SK-N-SH (cell line): ENCODE measurements at regions not wholly inside any gene's neighbourhood (a gene's known extent, or its start where the extent isn't known, plus 50 kb on each side); places are given as distances from the start of the nearest gene placed in this dataset.

Experiments
- CTCF ChIA-PET: fragments of 300-600, 350-600 bp; formaldehyde crosslinking; extraction: SDS; loops from one replicate; lab custom pipeline; 2021; lab: Yijun Ruan, JAX
- POLR2A ChIA-PET: fragments of 350-600 bp; sonication (Branson Sonifier 250); formaldehyde crosslinking; extraction: SDS; loops from one replicate; lab custom pipeline; 2020; ENCODE audit warnings: antibody characterized with exemption, inconsistent platforms; lab: Yijun Ruan, JAX
- DNase-seq: peaks from one replicate; pipeline ENCODE4 v3.0.0; 2012
- H2AFZ ChIP-seq: fragments of 200-600 bp; sonication (generic); 2 replicates; pipeline ENCODE4 v1.8.1; 2016; ENCODE audit warnings: antibody characterized with exemption, mild to moderate bottlenecking, low read depth
- H3F3A ChIP-seq: fragments of 200-600 bp; sonication (generic); replicated peaks from 2 replicates; pipeline ENCODE3; 2016; ENCODE audit warnings: antibody characterized with exemption, mild to moderate bottlenecking; ENCODE audit not compliant: insufficient read depth
- H3K27ac ChIP-seq, 2 experiments: fragments of 200-500 bp in 1 of 2; fragments of 200-600 bp in 1 of 2; sonication (Bioruptor generic) in 1 of 2; sonication (generic), shearing (Covaris generic) in 1 of 2; 2 replicates each; pipeline versions ENCODE4 v1.5.1 to v1.6.1; 2014 to 2016; ENCODE audit warnings: low read depth in 2 of 2, inconsistent platforms in 1 of 2, low read length in 1 of 2, mild to moderate bottlenecking in 1 of 2, mixed read lengths in 1 of 2
- H3K27me3 ChIP-seq: fragments of 200-600 bp; sonication (generic), shearing (Covaris generic); 2 replicates; pipeline ENCODE4 v1.6.1; 2016; ENCODE audit warnings: mixed run types; ENCODE audit not compliant: insufficient read depth
- H3K36me3 ChIP-seq, 2 experiments: fragments of 200-500 bp in 1 of 2; fragments of 200-600 bp in 1 of 2; sonication (Bioruptor generic) in 1 of 2; sonication (generic) in 1 of 2; replicated peaks in 1 of 2; 2 replicates each; pipeline versions ENCODE3 to v1.5.1; 2014 to 2016; ENCODE audit warnings: low read length in 1 of 2, mild to moderate bottlenecking in 1 of 2; ENCODE audit not compliant: insufficient read depth in 2 of 2, control insufficient read depth in 1 of 2
- H3K4me1 ChIP-seq, 2 experiments: fragments of 200-500 bp in 1 of 2; fragments of 200-600 bp in 1 of 2; sonication (Bioruptor generic) in 1 of 2; sonication (generic), shearing (Covaris generic) in 1 of 2; 2 replicates each; pipeline versions ENCODE4 v1.5.1 to v1.6.1; 2014 to 2016; ENCODE audit warnings: low read depth in 1 of 2, low read length in 1 of 2, mixed run types in 1 of 2; ENCODE audit not compliant: insufficient read depth in 2 of 2, control insufficient read depth in 1 of 2
- H3K4me2 ChIP-seq: fragments of 200-600 bp; sonication (generic), shearing (Covaris generic); 2 replicates; pipeline ENCODE4 v1.6.1; 2017; ENCODE audit warnings: mixed run types
- H3K4me3 ChIP-seq, 2 experiments: fragments of 200-500 bp in 1 of 2; fragments of 200-600 bp in 1 of 2; sonication (Bioruptor generic) in 1 of 2; sonication (generic), shearing (Covaris generic) in 1 of 2; 2 replicates each; pipeline versions ENCODE4 v1.5.1 to v1.8.1; 2014 to 2016; ENCODE audit warnings: low read depth in 2 of 2, inconsistent platforms in 1 of 2, low read length in 1 of 2, mild to moderate bottlenecking in 1 of 2, mixed read lengths in 1 of 2, moderate library complexity in 1 of 2
- H3K79me2 ChIP-seq: fragments of 200-600 bp; sonication (generic); 2 replicates; pipeline ENCODE4 v1.8.1; 2017; ENCODE audit warnings: mild to moderate bottlenecking; ENCODE audit not compliant: insufficient read depth
- H3K9ac ChIP-seq: fragments of 200-600 bp; sonication (generic); 2 replicates; pipeline ENCODE4 v1.6.1; 2017; ENCODE audit warnings: mixed run types
- H3K9me2 ChIP-seq: fragments of 200-600 bp; sonication (generic); 2 replicates; pipeline ENCODE4 v1.6.1; 2017; ENCODE audit warnings: mixed run types
- H3K9me3 ChIP-seq: fragments of 200-600 bp; sonication (generic); 2 replicates; pipeline ENCODE4 v1.6.1; 2017; ENCODE audit warnings: mixed run types, mild to moderate bottlenecking, moderate library complexity
- H4K20me1 ChIP-seq: fragments of 200-600 bp; sonication (generic); 2 replicates; pipeline ENCODE4 v1.6.1; 2017; ENCODE audit warnings: mild to moderate bottlenecking, mixed run types; ENCODE audit not compliant: insufficient read depth
- CHD2 ChIP-seq: fragments of 150-350 bp; IDR thresholded peaks from 2 replicates; pipeline ENCODE4 v1.6.1; 2018; ENCODE audit warnings: low read length; ENCODE audit not compliant: partially characterized antibody
- ELF1 ChIP-seq: IDR thresholded peaks from 2 replicates; pipeline ENCODE4 v1.4.0; 2012
- EP300 ChIP-seq, 2 experiments: IDR thresholded peaks; 2 replicates each; pipeline versions ENCODE4 v1.4.0 to v1.6.1; 2012; ENCODE audit warnings: borderline replicate concordance in 1 of 2, low read depth in 1 of 2, low read length in 1 of 2
- EZH2phosphoT487 ChIP-seq: fragments of 200-600 bp; sonication (generic); IDR thresholded peaks from 2 replicates; pipeline ENCODE4 v1.6.1; 2017; ENCODE audit warnings: low read depth, mixed run types, mild to moderate bottlenecking, antibody characterized with exemption, moderate library complexity, borderline replicate concordance
- FOXJ3 ChIP-seq: sonication (generic); formaldehyde crosslinking; IDR thresholded peaks from 2 replicates; pipeline ENCODE4 v1.5.1; 2020; ENCODE audit warnings: mild to moderate bottlenecking, missing genetic modification reagents
- GABPA ChIP-seq: IDR thresholded peaks from 2 replicates; pipeline ENCODE4 v1.4.0; 2012; ENCODE audit warnings: low read depth, mild to moderate bottlenecking
- MEF2A ChIP-seq: IDR thresholded peaks from 2 replicates; pipeline ENCODE4 v1.4.0; 2012; ENCODE audit warnings: low read depth, borderline replicate concordance
- MXI1 ChIP-seq: IDR thresholded peaks from 2 replicates; pipeline ENCODE4 v1.6.1; 2012; ENCODE audit warnings: mild to moderate bottlenecking, low read depth, low read length, improper control_type of control experiment
- NFIC ChIP-seq: IDR thresholded peaks from 2 replicates; pipeline ENCODE4 v1.4.0; 2012; ENCODE audit warnings: borderline replicate concordance
- NRF1 ChIP-seq: IDR thresholded peaks from 2 replicates; pipeline ENCODE4 v1.6.1; 2012; ENCODE audit warnings: low read depth, mild to moderate bottlenecking, low read length
- POLR2AphosphoS5 ChIP-seq: IDR thresholded peaks from 2 replicates; pipeline ENCODE4 v1.6.1; 2012; ENCODE audit warnings: low read depth, low read length
- RCOR1 ChIP-seq: fragments of 150-350 bp; IDR thresholded peaks from 2 replicates; pipeline ENCODE4 v1.6.1; 2017; ENCODE audit warnings: antibody characterized with exemption, low read length
- RXRA ChIP-seq: IDR thresholded peaks from 2 replicates; pipeline ENCODE4 v1.4.0; 2012; ENCODE audit warnings: low read depth, mild to moderate bottlenecking, borderline replicate concordance
- SIN3A ChIP-seq: IDR thresholded peaks from 2 replicates; pipeline ENCODE4 v1.6.1; 2012; ENCODE audit warnings: low read depth, mild to moderate bottlenecking, low read length, moderate library complexity, borderline replicate concordance
- SMC3 ChIP-seq: IDR thresholded peaks from 2 replicates; pipeline ENCODE4 v1.6.1; 2012; ENCODE audit warnings: low read depth, low read length, improper control_type of control experiment
- TCF12 ChIP-seq: IDR thresholded peaks from 2 replicates; pipeline ENCODE4 v1.4.0; 2012
- WGBS: methylation state at CpG from one replicate; pipeline ENCODE4 v1.1.6; 2017; ENCODE audit warnings: low lambda C conversion rate; 5-methylcytosine and 5-hydroxymethylcytosine counted together
- TF ChIP-seq, protein P1 (sequence below): fragments of 150-350 bp; IDR thresholded peaks from 2 replicates; pipeline ENCODE4 v1.6.1; 2017; ENCODE audit warnings: antibody characterized with exemption, low read length, low read depth, borderline replicate concordance
- TF ChIP-seq, protein P2 (sequence below): IDR thresholded peaks from 2 replicates; pipeline ENCODE4 v1.6.1; 2012; ENCODE audit warnings: mild to moderate bottlenecking, low read depth, low read length, moderate library complexity
- TF ChIP-seq, protein P3 (sequence below): IDR thresholded peaks from 2 replicates; pipeline ENCODE4 v1.4.0; 2012; ENCODE audit warnings: low read depth, borderline replicate concordance

DNA sequence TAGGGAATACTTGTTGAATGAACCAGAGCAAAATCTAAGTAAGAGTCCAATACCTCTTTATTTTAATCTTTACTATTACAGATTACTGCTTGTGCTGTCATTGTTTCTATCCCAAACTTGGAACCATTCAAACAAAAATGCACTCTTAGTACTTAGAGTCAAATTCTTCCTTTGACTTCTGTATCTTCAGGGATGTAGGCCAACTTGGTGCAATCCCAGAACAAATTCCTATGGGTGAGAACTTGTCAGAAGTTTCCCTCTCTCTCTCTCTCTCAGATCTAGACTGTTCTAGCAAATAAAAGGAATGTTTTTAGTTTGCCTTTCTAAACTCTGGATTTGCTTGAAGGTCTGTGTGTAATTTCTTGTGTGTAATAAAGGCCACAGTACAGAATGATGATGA is 329.0 kb upstream of the TMTC4 start:
- Histone ChIP-seq H3K9ac (no peak overlapping the region), H4K20me1 (no peaks in the 10 kb centered on the region), H3K4me3 (no peak overlapping the region), H3K4me2 (no peak overlapping the region), H3K27ac (no peak overlapping the region), H3K27me3 (no peaks in the 10 kb centered on the region), H2AFZ (no peak overlapping the region), H3K9me3 (no peaks in the 10 kb centered on the region), H3K4me1 (no peaks in the 10 kb centered on the region), H3F3A (no peaks in the 10 kb centered on the region), H3K79me2 (no peaks in the 10 kb centered on the region), H3K9me2 (no peaks in the 10 kb centered on the region), H3K36me3 (no peaks in the 10 kb centered on the region)
- ChIA-PET POLR2A (no interaction called here), CTCF (no interaction called here)
- no peak for TF ChIP-seq GABPA
- TF ChIP-seq, protein P1, sequence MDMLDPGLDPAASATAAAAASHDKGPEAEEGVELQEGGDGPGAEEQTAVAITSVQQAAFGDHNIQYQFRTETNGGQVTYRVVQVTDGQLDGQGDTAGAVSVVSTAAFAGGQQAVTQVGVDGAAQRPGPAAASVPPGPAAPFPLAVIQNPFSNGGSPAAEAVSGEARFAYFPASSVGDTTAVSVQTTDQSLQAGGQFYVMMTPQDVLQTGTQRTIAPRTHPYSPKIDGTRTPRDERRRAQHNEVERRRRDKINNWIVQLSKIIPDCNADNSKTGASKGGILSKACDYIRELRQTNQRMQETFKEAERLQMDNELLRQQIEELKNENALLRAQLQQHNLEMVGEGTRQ: no peak
- no peak for DNase-seq

DNA sequence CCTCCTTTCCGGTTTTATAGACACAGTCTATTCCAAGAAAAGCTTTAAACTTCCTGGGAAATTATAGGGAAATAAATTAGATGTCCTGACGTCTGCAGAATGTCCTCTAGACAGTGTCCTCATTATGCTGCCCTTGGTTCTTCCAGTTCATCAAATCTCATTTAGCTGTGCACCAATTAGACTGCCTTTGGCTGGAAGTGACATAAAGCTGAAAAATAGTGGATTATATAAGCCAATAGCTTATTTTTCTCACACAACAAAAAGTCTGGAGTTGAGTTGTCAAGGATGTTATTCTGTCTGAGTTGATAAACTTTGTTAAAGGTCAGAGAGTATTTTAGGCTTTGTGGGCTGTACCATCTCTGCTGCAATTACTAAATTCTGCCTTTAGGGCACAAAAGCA is 314.8 kb upstream of the TMTC4 start:
- Histone ChIP-seq H3K9ac (no peak overlapping the region), H4K20me1 (no peaks in the 10 kb centered on the region), H3K27ac (no peak overlapping the region), H3F3A (no peaks in the 10 kb centered on the region), H3K36me3 (no peaks in the 10 kb centered on the region), H3K9me2 (no peaks in the 10 kb centered on the region), H3K4me1 (no peaks in the 10 kb centered on the region), H3K9me3 (no peaks in the 10 kb centered on the region), H3K79me2 (no peaks in the 10 kb centered on the region), H3K27me3 (no peaks in the 10 kb centered on the region; the same call in 1 of the 2 replicates), H3K4me3 (no peak overlapping the region), H2AFZ (no peak overlapping the region), H3K4me2 (no peak overlapping the region)
- ChIA-PET CTCF (no interaction called here), POLR2A (no interaction called here)
- 8% methylated on average over 2 of the region's 2 CpGs for WGBS
- TF ChIP-seq TCF12 (no peak), RCOR1 (no peak), CHD2 (no peak), NFIC (no peak), SMC3 (no peak), SIN3A (no peak), RXRA (no peak)
- no peak for DNase-seq

DNA sequence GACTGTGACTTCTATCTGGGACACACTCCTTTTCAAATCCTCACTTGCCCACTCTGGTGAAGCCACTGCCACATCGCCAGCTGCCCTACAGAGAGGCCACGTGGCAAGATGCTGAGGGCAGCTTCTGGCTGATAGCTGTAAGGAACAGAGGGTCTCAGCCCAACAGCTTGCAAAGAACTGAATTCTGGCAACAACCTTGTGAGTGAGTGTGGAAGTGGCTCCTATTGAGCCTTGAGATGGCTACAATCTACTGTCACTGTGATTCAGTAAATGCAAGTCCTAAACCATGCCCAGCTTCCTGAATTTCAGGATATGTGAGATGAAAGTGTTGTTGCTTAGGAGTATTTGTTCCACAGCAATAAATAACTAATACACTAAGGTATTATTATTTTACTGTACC is 314.3 kb upstream of the TMTC4 start:
- Histone ChIP-seq H3K27ac (no peak overlapping the region), H3K9ac (no peak overlapping the region), H3K4me2 (no peak overlapping the region), H3K9me3 (no peaks in the 10 kb centered on the region), H3K79me2 (no peaks in the 10 kb centered on the region), H4K20me1 (no peaks in the 10 kb centered on the region), H3K9me2 (no peaks in the 10 kb centered on the region), H3K27me3 (no peaks in the 10 kb centered on the region; the same call in 1 of the 2 replicates), H3F3A (no peaks in the 10 kb centered on the region), H3K36me3 (no peaks in the 10 kb centered on the region), H2AFZ (no peak overlapping the region), H3K4me3 (no peak overlapping the region), H3K4me1 (no peaks in the 10 kb centered on the region)
- 11% methylated on average over 2 of the region's 2 CpGs for WGBS
- CTCF ChIA-PET: no interaction called here
- DNase-seq: no peak
- POLR2A ChIA-PET: no interaction called here
- TF ChIP-seq FOXJ3 (CRISPR knock-in tag): no peak
- TF ChIP-seq, protein P2, sequence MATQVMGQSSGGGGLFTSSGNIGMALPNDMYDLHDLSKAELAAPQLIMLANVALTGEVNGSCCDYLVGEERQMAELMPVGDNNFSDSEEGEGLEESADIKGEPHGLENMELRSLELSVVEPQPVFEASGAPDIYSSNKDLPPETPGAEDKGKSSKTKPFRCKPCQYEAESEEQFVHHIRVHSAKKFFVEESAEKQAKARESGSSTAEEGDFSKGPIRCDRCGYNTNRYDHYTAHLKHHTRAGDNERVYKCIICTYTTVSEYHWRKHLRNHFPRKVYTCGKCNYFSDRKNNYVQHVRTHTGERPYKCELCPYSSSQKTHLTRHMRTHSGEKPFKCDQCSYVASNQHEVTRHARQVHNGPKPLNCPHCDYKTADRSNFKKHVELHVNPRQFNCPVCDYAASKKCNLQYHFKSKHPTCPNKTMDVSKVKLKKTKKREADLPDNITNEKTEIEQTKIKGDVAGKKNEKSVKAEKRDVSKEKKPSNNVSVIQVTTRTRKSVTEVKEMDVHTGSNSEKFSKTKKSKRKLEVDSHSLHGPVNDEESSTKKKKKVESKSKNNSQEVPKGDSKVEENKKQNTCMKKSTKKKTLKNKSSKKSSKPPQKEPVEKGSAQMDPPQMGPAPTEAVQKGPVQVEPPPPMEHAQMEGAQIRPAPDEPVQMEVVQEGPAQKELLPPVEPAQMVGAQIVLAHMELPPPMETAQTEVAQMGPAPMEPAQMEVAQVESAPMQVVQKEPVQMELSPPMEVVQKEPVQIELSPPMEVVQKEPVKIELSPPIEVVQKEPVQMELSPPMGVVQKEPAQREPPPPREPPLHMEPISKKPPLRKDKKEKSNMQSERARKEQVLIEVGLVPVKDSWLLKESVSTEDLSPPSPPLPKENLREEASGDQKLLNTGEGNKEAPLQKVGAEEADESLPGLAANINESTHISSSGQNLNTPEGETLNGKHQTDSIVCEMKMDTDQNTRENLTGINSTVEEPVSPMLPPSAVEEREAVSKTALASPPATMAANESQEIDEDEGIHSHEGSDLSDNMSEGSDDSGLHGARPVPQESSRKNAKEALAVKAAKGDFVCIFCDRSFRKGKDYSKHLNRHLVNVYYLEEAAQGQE: no peak
- no peak for TF ChIP-seq CHD2
- TF ChIP-seq, protein P3, sequence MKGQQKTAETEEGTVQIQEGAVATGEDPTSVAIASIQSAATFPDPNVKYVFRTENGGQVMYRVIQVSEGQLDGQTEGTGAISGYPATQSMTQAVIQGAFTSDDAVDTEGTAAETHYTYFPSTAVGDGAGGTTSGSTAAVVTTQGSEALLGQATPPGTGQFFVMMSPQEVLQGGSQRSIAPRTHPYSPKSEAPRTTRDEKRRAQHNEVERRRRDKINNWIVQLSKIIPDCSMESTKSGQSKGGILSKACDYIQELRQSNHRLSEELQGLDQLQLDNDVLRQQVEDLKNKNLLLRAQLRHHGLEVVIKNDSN: no peak
- no peak for TF ChIP-seq NRF1
- no peak for TF ChIP-seq MEF2A
- no peak for TF ChIP-seq POLR2AphosphoS5
- TF ChIP-seq EZH2phosphoT487: no peak
- no peak for TF ChIP-seq RCOR1
- TF ChIP-seq SIN3A: no peak
- TF ChIP-seq EP300 (IDR thresholded peaks at IDR 0.05; ENCODE audit: borderline replicate concordance in 1 of 2, low read depth in 1 of 2, low read length in 1 of 2): no peak
- TF ChIP-seq SMC3: no peak
- no peak for TF ChIP-seq ELF1
- no peak for TF ChIP-seq MXI1
